ENCODE measurements at regions not wholly inside any gene's neighbourhood (a gene's known extent, or its start where the extent isn't known, plus 50 kb on each side); places are given as distances from the start of the nearest gene placed in this dataset.

- Histone ChIP-seq H3K4me2 (replicated peaks; ENCODE audit: low read depth, low read length, poor library complexity, severe bottlenecking) (no peak overlapping the region), H2AFZ (ENCODE audit: insufficient read depth, low read depth, low read length, poor library complexity, severe bottlenecking) (no peak overlapping the region), H3K9ac (ENCODE audit: low read length) (no peak overlapping the region), H3K27ac (ENCODE audit: low read length in 2 of 2) (no peak overlapping the region), H3K79me2 (ENCODE audit: control insufficient read depth, insufficient read depth, low read length) (no peaks in the 10 kb centered on the region), H3K9me3 (ENCODE audit: control extremely low read depth in 1 of 3, control insufficient read depth in 2 of 3, insufficient read depth in 1 of 3, low read length in 2 of 3) (no peaks in the 10 kb centered on the region), H3K36me3 (replicated peaks in 1 of 2; ENCODE audit: control extremely low read depth in 1 of 2, control insufficient read depth in 1 of 2, extremely low read depth in 1 of 2, insufficient read depth in 2 of 2, low read length in 1 of 2) (no peaks in the 10 kb centered on the region), H4K20me1 (ENCODE audit: control insufficient read depth, insufficient read depth, low read length, poor library complexity, severe bottlenecking) (no peaks in the 10 kb centered on the region), H3K4me3 (ENCODE audit: control extremely low read depth in 1 of 5, extremely low read depth in 1 of 5, insufficient read depth in 1 of 5, low read depth in 2 of 5, low read length in 4 of 5) (no peak overlapping the region), H3K4me1 (ENCODE audit: control insufficient read depth in 2 of 2, insufficient read depth in 2 of 2, low read length in 2 of 2) (no peaks in the 10 kb centered on the region), H3K27me3 (replicated peaks in 1 of 4; ENCODE audit: control extremely low read depth in 1 of 4, control insufficient read depth in 3 of 4, insufficient read depth in 4 of 4, low read length in 3 of 4) (no peaks in the 10 kb centered on the region)
- 96% methylated on average over 3 of the region's 4 CpGs for WGBS (ENCODE audit: insufficient coverage)
- no peak for DNase-seq
- H3K4me1 Mint-ChIP-seq: peaks cover 2% of the 10 kb centered on the region
- no peak for ATAC-seq (ENCODE audit: low read depth)
- POLR2A ChIA-PET: no interaction called here
- no peaks in the 10 kb centered on the region for H3K9me3 Mint-ChIP-seq (ENCODE audit: insufficient read depth)
- no peaks in the 10 kb centered on the region for H3K27me3 Mint-ChIP-seq
- no peak overlapping the region for H3K27ac Mint-ChIP-seq
- intact Hi-C loops (cut with micrococcal nuclease): no loop called here
- TF ChIP-seq EZH2 (IDR thresholded peaks at IDR 0.05; ENCODE audit: borderline replicate concordance, insufficient read depth, low read depth, low read length, poor library complexity, severe bottlenecking): no peak
- TF ChIP-seq CTCF (IDR thresholded peaks at IDR 0.05): no peak
- CTCF ChIA-PET: no interaction called here
- no peak overlapping the region for H3K4me3 Mint-ChIP-seq
Measured at GRCh38 chrX:42189576-42189975, 266.2 kb upstream of the CASK start.

GRCh38 chrX:42188730-42189129 lies 265.4 kb upstream of the CASK start:
- no peaks in the 10 kb centered on the region for H3K27me3 Mint-ChIP-seq
- no peak overlapping the region for H3K4me3 Mint-ChIP-seq
- CTCF ChIA-PET: no interaction called here

More at GRCh38 chrX:42188730-42189129, 265.4 kb upstream of the CASK start:
- H3K4me3 ChIP-seq (ENCODE audit: control extremely low read depth in 1 of 5, extremely low read depth in 1 of 5, insufficient read depth in 1 of 5, low read depth in 2 of 5, low read length in 4 of 5): no peak overlapping the region
- H3K27ac ChIP-seq (ENCODE audit: low read length in 2 of 2): no peak overlapping the region
- no peak for DNase-seq
- no peaks in the 10 kb centered on the region for H3K27me3 ChIP-seq (replicated peaks in 1 of 4; ENCODE audit: control extremely low read depth in 1 of 4, control insufficient read depth in 3 of 4, insufficient read depth in 4 of 4, low read length in 3 of 4)
- no peak overlapping the region for H3K27ac Mint-ChIP-seq
- H3K9me3 ChIP-seq (ENCODE audit: control extremely low read depth in 1 of 3, control insufficient read depth in 2 of 3, insufficient read depth in 1 of 3, low read length in 2 of 3): no peaks in the 10 kb centered on the region
- POLR2A ChIA-PET: no interaction called here
- H2AFZ ChIP-seq (ENCODE audit: insufficient read depth, low read depth, low read length, poor library complexity, severe bottlenecking): no peak overlapping the region
- H3K36me3 ChIP-seq (replicated peaks in 1 of 2; ENCODE audit: control extremely low read depth in 1 of 2, control insufficient read depth in 1 of 2, extremely low read depth in 1 of 2, insufficient read depth in 2 of 2, low read length in 1 of 2): no peaks in the 10 kb centered on the region
- no peaks in the 10 kb centered on the region for H3K4me1 ChIP-seq (ENCODE audit: control insufficient read depth in 2 of 2, insufficient read depth in 2 of 2, low read length in 2 of 2)
- WGBS (ENCODE audit: insufficient coverage): no CpG with 5 or more reads among the region's 5 CpGs
- no peaks in the 10 kb centered on the region for H3K9me3 Mint-ChIP-seq (ENCODE audit: insufficient read depth)
- no peak for TF ChIP-seq EZH2 (IDR thresholded peaks at IDR 0.05; ENCODE audit: borderline replicate concordance, insufficient read depth, low read depth, low read length, poor library complexity, severe bottlenecking)
- TF ChIP-seq CTCF (IDR thresholded peaks at IDR 0.05): no peak
- ATAC-seq (ENCODE audit: low read depth): no peak
- no peak overlapping the region for H3K4me2 ChIP-seq (replicated peaks; ENCODE audit: low read depth, low read length, poor library complexity, severe bottlenecking)
- peaks cover 2% of the 10 kb centered on the region for H3K4me1 Mint-ChIP-seq
- H3K9ac ChIP-seq (ENCODE audit: low read length): no peak overlapping the region
- no peaks in the 10 kb centered on the region for H4K20me1 ChIP-seq (ENCODE audit: control insufficient read depth, insufficient read depth, low read length, poor library complexity, severe bottlenecking)
- intact Hi-C loops (cut with micrococcal nuclease): no loop called here
- no peaks in the 10 kb centered on the region for H3K79me2 ChIP-seq (ENCODE audit: control insufficient read depth, insufficient read depth, low read length)
